Activated CD8-positive, alpha-beta memory T cell treated with anti-CD3 and anti-CD28 coated beads, Interleukin-2, amount 10 ng/mL, durations not matched to agents 7 days and 5 days (primary cell): ENCODE measurements at regions not wholly inside any gene's neighbourhood (a gene's known extent, or its start where the extent isn't known, plus 50 kb on each side); places are given as distances from the start of the nearest gene placed in this dataset.

ENCODE experiments used
- ATAC-seq: fragments of 150-1000 bp; cut with Tn5 transposase; one replicate; pipeline ENCODE4 v1.10.0; 2021; ENCODE audit warnings: moderate library complexity
- CTCF ChIA-PET: fragments of 350-600 bp; sonication (Branson Sonifier 250); formaldehyde crosslinking; loops from one replicate; lab custom pipeline; 2021; ENCODE audit warnings: antibody characterized with exemption; lab: Charles Lee
- DNase-seq: peaks from one replicate; pipeline ENCODE4 v3.0.0-alpha.2; 2020
- H3K27ac Mint-ChIP-seq: one replicate; pipeline ENCODE4 v1.8.0; 2021; ENCODE audit warnings: mild to moderate bottlenecking, mixed read lengths
- H3K27me3 Mint-ChIP-seq: one replicate; pipeline ENCODE4 v1.8.0; 2021; ENCODE audit warnings: mixed read lengths
- H3K36me3 Mint-ChIP-seq: one replicate; pipeline ENCODE4 v1.8.0; 2021; ENCODE audit warnings: mild to moderate bottlenecking, mixed read lengths
- H3K4me1 Mint-ChIP-seq: one replicate; pipeline ENCODE4 v1.8.0; 2021; ENCODE audit warnings: mixed read lengths
- H3K4me3 Mint-ChIP-seq: one replicate; pipeline ENCODE4 v1.8.0; 2021; ENCODE audit warnings: mild to moderate bottlenecking, moderate library complexity, mixed read lengths
- H3K9me3 Mint-ChIP-seq: one replicate; pipeline ENCODE4 v1.8.0; 2022; ENCODE audit warnings: low read depth, mixed read lengths

DNA sequence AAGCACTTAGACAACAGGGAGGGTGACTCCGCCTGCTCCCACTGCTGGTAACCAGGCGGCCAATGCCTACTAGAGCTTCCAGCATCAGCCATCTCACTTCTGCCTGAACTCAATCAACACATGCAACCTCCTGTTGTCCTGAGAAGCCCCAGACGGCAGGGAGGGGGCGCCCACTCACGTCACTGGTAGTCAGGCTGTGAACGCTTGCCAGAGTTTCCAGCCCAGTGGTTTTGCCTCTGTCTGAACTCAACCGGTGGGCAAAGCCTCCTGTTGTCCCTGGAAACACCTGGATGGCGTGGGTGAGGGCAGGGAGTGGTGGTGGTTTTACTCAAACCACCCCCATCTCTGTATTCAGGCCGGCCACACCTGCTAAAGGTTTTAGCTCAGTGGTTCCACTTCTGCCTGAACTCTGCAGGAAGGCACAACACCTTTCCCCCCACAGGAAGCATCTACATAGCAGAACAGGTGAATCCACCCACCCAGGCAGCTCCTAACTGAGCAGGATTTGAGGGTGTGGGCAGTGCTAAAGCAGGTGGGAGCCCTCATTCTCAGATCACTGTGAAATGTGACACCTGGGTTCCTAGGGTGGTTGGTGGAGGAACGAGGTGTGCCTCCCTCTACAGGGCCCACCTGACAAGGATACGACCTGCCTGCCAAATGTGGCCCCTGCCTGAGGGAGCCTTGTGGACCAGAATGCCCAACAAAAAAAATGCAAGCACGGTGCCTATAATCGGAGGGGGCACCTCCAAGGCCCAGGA lies 563.0 kb upstream of the SEMA3D start:
- Mint-ChIP-seq H3K36me3 (no peaks in the 10 kb centered on the region), H3K27me3 (no peaks in the 10 kb centered on the region), H3K4me1 (no peaks in the 10 kb centered on the region), H3K4me3 (no peak overlapping the region), H3K9me3 (peaks cover 3% of the 10 kb centered on the region), H3K27ac (no peak overlapping the region)
- ATAC-seq, result no peak
- CTCF ChIA-PET, result no interaction called here
- DNase-seq, result no peak

DNA sequence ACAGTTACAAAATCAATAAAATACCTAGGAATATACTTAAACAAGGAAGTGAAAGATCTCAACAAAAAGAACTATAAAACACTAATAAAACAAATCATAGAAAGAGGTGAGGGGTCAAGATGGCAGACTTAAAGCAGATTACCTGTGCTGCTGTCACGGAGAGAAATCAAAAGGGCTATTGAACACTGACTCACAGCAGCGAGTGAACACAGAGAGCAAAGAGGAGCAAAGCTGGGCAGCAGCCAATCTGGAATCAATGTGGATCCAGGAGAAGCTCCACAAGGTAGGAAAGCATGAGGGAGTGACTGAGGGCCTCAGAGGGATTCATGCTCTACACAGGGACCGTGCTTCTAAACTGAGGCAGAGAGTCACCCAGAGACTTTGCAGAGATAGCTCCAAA lies 562.0 kb upstream of the SEMA3D start:
- Mint-ChIP-seq H3K36me3 (no peaks in the 10 kb centered on the region), H3K4me3 (no peak overlapping the region), H3K27me3 (no peaks in the 10 kb centered on the region), H3K9me3 (peaks cover 3% of the 10 kb centered on the region), H3K27ac (no peak overlapping the region), H3K4me1 (no peaks in the 10 kb centered on the region)
- CTCF ChIA-PET, result no interaction called here
- ATAC-seq (no peak), DNase-seq (no peak)

DNA sequence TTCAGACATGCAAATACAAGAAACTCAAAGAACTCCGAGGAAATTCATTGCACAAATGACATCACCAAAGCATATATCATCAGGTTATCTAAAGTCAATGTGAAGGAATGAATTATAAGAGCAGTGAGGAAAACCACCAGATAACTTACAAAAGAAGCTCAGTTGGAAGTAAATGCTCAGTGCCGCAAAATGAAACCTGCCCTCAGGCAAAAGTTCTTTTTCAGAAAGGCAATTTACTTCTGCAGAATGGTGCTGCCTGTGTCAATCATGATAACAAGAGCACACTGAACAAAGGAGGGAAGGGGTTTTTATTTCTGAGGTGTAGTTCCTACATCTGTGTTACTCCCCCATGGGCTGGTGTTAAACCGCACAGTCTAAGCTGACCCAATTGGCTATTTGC lies 550.6 kb upstream of the SEMA3D start:
- Mint-ChIP-seq H3K4me1 (no peaks in the 10 kb centered on the region), H3K9me3 (peaks cover 11% of the 10 kb centered on the region), H3K27ac (no peak overlapping the region), H3K36me3 (no peaks in the 10 kb centered on the region), H3K4me3 (no peak overlapping the region), H3K27me3 (no peaks in the 10 kb centered on the region)
- no peak for ATAC-seq
- DNase-seq, result no peak
- CTCF ChIA-PET, result no interaction called here

DNA sequence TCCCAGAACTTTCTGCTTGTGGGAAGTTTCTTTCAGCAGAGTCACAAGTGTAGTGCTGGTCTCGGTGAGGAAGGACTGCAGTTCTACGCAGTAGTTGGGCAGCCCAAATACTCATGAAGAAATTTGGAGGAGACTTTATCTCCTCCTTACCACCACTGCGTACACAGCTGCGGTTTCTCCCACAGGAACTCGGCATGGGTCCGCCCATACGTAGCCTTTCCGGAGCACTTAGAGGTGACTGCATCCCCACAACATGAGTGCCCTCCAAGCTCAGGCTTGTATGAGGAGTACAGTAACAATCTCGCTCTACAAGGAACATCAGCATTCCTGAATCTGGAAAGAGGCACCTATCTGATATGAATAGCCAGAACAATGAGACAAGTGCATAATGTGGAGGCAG lies 549.2 kb upstream of the SEMA3D start:
- no peak for ATAC-seq
- Mint-ChIP-seq H3K9me3 (peaks cover 16% of the 10 kb centered on the region), H3K4me1 (no peaks in the 10 kb centered on the region), H3K36me3 (no peaks in the 10 kb centered on the region), H3K4me3 (no peak overlapping the region), H3K27me3 (no peaks in the 10 kb centered on the region), H3K27ac (no peak overlapping the region)
- DNase-seq, result no peak
- CTCF ChIA-PET, result no interaction called here

DNA sequence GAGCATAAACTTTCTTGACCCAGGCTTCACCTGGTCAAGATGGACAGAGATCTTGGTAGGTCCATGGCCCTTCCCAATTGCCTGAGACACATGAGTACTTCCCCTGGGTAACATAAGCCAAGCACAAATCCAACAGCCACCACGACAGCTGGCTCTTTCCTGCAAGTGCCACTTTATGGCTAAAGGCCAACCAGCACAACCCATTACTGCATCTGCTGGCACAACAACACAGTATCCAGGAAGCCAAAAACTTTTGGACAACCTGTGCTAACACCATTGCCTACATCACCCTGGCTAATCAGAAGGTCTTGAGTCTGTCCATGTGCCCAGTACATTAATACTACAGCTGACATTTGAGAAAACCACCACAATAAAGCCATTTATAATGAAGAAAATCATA lies 548.0 kb upstream of the SEMA3D start:
- CTCF ChIA-PET, result no interaction called here
- H3K36me3 Mint-ChIP-seq, result no peaks in the 10 kb centered on the region
- no peaks in the 10 kb centered on the region for H3K27me3 Mint-ChIP-seq
- H3K27ac Mint-ChIP-seq, result no peak overlapping the region
- ATAC-seq (no peak), DNase-seq (no peak)
- H3K4me1 Mint-ChIP-seq, result no peaks in the 10 kb centered on the region
- peaks cover 16% of the 10 kb centered on the region for H3K9me3 Mint-ChIP-seq
- H3K4me3 Mint-ChIP-seq, result no peak overlapping the region

DNA sequence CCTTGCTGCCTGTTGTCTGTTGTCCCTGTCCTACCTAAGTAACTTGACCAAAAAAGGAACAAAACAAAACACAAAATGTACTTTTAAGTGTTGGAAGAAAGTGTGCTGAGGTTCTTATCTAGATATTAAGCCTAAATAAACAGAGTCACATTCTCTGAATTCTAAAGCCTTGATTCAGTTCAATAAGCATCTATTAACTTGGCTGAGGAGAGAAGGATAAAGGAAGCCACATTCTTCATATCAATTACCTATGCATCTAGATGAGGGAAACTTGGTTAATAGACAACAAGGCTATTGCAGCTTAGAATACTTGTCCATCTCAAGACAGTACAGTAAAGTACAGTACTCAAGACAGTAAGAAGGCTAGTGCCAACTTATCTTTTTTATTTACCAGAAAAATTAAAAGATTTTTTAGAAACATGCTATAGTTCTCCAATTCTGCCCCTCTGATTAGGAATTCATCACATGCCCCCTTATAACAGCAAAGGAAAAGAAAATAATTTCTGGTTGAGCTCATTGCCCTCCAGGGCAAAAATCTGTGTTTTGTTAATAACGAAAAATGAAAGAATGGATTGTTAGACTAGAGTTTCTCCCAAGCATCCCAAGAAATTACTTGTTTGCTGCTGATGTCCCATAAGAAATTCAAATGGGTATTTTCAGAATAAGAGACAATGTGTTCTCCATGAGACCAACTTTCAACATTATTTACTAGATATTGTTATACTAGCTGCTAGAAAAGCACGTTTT lies 546.5 kb upstream of the SEMA3D start:
- no peaks in the 10 kb centered on the region for H3K4me1 Mint-ChIP-seq
- H3K36me3 Mint-ChIP-seq, result no peaks in the 10 kb centered on the region
- H3K9me3 Mint-ChIP-seq, result peaks cover 12% of the 10 kb centered on the region
- no peaks in the 10 kb centered on the region for H3K27me3 Mint-ChIP-seq
- H3K27ac Mint-ChIP-seq, result no peak overlapping the region
- no peak for DNase-seq
- no peak for ATAC-seq
- H3K4me3 Mint-ChIP-seq, result no peak overlapping the region
- CTCF ChIA-PET, result no interaction called here

DNA sequence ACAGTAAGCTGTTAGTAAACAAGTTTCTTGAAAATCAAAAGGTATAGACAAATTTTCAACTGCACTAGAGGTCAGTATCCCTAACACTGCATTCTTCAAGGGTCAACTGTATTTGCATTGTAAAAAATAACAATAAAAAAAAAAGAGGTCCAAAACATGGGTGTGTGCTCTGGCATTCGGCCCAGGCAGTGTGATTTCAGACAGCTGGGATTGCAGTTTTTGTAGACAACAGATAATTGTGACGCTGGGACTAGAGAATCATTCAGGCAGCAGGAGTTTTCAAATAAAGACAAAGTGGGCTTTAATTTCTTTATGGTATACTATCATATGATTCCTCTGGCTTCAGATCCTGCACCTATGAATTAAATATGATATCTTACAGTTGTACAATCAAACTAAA lies 543.2 kb upstream of the SEMA3D start:
- Mint-ChIP-seq H3K36me3 (no peaks in the 10 kb centered on the region), H3K9me3 (peaks cover 5% of the 10 kb centered on the region), H3K4me3 (no peak overlapping the region), H3K27me3 (no peaks in the 10 kb centered on the region), H3K4me1 (no peaks in the 10 kb centered on the region), H3K27ac (no peak overlapping the region)
- CTCF ChIA-PET, result no interaction called here
- no peak for ATAC-seq
- DNase-seq, result no peak

DNA sequence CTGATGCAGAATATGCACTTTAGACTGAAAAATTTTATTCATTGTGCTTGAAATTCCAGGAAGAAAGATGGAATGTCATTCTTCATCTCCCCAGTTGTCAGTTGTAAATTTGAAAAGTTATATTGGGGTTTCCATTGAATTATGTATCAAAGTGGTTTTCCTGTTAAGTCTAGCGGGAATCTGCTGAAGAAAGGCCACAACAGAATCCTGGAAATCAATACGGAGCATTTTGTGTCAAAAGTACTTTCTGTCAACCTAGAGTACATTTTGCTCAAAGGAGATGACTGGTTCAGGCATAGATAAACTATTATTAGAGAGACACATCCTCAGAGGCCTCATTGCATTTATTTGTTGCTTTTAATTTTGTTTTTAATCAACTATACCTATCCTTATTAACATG lies 538.2 kb upstream of the SEMA3D start:
- no peak overlapping the region for H3K4me3 Mint-ChIP-seq
- H3K36me3 Mint-ChIP-seq, result no peaks in the 10 kb centered on the region
- CTCF ChIA-PET, result no interaction called here
- no peaks in the 10 kb centered on the region for H3K4me1 Mint-ChIP-seq
- no peaks in the 10 kb centered on the region for H3K27me3 Mint-ChIP-seq
- H3K9me3 Mint-ChIP-seq, result no peaks in the 10 kb centered on the region
- no peak for ATAC-seq
- DNase-seq, result no peak
- H3K27ac Mint-ChIP-seq, result no peak overlapping the region

DNA sequence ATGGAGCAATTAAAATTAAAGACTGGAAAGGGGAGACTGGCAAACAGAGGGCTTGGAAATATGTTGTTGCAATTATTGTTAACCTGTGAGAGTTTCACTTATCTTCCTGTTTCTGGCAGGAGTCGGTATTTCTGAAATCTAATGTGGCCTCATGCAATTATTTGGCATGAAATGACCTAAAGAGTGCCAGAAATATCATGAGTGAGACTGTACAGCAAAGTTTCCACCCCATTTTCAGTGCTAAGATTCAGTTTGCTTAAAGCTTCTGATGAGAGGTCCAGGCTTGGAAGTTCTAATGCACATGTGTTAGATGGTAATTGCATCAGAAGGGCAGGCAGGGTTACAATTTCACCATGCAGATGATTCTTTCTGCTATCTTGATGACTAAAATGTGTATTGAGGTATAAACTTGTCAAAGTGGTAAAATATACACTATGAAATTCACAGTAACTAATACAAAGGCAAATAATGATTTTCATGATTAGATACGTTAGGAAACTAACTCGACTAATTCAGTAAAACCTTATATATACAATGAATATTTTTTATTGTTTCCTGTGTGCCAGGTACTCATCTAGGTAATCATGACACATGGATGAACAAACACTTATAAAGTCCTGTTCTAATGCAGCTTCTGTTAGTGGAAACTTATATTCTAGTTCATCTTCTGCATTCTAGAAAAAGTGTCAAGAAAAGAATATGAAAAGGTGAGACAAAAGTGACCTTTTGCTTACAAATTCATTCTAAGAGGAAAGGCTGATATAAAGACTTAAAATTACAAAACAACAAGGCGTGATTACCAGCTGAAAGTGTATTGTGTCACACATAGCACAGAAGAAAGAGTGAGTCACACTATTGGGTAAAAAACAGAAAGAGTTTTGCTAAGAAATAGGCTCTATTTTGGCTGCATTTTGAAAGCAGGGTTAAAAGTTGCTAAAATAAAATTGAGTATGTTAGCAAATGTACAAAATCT lies 533.4 kb upstream of the SEMA3D start:
- no peak overlapping the region for H3K4me3 Mint-ChIP-seq
- ATAC-seq (no peak), DNase-seq (no peak)
- CTCF ChIA-PET, result no interaction called here
- no peaks in the 10 kb centered on the region for H3K36me3 Mint-ChIP-seq
- H3K9me3 Mint-ChIP-seq, result peaks cover 2% of the 10 kb centered on the region
- H3K4me1 Mint-ChIP-seq, result no peaks in the 10 kb centered on the region
- no peaks in the 10 kb centered on the region for H3K27me3 Mint-ChIP-seq
- no peak overlapping the region for H3K27ac Mint-ChIP-seq

DNA sequence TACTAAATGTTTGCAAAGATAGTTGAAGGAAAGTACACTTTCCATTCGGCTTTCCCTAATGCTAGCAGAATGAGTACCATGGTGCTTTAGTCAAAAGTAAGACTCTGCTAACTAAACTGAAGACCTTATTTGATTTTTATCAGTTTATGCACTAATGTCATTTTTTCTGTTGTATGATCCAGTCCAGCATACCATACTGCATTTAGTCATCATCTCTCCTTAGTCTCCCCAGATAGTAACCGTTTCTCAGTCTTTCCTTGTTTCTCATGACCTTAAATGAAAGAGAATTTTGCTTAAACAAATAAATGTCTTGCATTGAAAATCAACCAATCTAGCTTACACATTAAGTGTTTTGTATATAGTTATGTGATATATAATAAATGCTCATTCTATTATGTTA lies 529.5 kb upstream of the SEMA3D start:
- Mint-ChIP-seq H3K4me3 (no peak overlapping the region), H3K27me3 (no peaks in the 10 kb centered on the region), H3K9me3 (peaks cover 2% of the 10 kb centered on the region), H3K4me1 (no peaks in the 10 kb centered on the region), H3K27ac (no peak overlapping the region), H3K36me3 (no peaks in the 10 kb centered on the region)
- DNase-seq (no peak), ATAC-seq (no peak)
- CTCF ChIA-PET, result no interaction called here

DNA sequence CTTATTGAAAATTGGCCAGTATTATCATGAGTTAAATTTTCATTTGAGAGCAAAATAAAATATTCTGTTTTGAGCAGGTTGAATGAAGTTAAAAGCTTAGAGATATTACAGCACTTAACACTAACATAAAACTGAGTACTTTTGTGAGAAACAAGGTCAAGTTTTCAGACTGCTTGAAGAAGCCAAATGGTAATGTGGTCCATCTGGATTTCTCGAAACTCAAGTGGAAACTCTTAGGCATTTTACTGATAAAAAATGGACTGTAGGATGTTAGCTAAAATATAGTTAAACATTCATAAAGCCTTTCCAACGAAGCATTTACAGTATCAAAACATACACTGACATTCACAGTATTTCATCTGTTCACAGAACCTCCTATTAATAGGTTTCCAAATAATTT lies 528.1 kb upstream of the SEMA3D start:
- no peak for DNase-seq
- no peak overlapping the region for H3K27ac Mint-ChIP-seq
- H3K36me3 Mint-ChIP-seq, result no peaks in the 10 kb centered on the region
- no peak for ATAC-seq
- peaks cover 4% of the 10 kb centered on the region for H3K9me3 Mint-ChIP-seq
- H3K4me1 Mint-ChIP-seq, result no peaks in the 10 kb centered on the region
- no peaks in the 10 kb centered on the region for H3K27me3 Mint-ChIP-seq
- CTCF ChIA-PET, result no interaction called here
- H3K4me3 Mint-ChIP-seq, result no peak overlapping the region

DNA sequence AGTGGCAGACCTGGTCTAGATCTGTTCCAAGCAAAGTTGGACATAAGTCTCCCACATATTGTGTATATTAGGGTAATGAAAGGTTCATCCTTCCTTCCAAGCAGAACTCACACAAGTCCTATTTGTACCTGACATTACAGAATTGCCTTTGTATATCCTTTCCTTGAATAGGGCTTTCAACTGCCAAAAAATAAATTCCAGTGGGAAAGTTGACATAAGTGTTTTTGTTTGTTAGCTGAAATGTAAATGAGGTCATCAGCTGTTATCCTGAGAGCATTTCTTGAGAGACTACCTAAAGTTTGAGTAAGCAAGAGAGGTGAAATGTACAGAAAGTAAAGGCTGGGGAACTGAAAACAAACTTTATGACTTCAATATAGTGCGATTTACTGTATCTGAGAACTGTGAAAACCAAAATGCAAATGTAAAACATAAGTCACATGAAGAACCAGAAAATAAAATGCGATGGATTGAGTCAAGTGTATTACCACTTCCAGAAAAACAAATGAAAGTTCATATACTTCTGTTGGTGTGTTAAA lies 527.3 kb upstream of the SEMA3D start:
- no peak for ATAC-seq
- Mint-ChIP-seq H3K4me3 (no peak overlapping the region), H3K4me1 (no peaks in the 10 kb centered on the region), H3K9me3 (peaks cover 4% of the 10 kb centered on the region), H3K36me3 (no peaks in the 10 kb centered on the region), H3K27me3 (no peaks in the 10 kb centered on the region), H3K27ac (no peak overlapping the region)
- CTCF ChIA-PET, result no interaction called here
- no peak for DNase-seq

DNA sequence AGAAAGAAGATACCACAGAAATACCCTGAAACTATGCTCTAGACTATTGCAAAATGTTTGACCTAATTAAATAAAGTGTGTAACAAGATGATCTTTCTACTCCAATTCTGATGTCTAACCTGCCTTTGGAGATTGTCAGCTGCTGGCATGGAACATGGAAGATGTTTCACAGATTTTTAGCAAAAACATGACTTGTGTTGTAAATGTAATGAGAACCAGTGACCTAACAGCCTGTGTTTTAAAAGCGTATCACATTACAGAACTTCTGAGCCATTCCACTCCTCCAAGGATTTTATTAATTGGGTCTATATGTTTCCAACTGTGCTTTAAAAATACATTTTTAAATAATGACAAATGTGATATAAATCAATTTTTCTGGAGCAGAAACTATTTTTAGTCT lies 526.3 kb upstream of the SEMA3D start:
- Mint-ChIP-seq H3K4me3 (no peak overlapping the region), H3K9me3 (peaks cover 2% of the 10 kb centered on the region), H3K27ac (no peak overlapping the region), H3K4me1 (no peaks in the 10 kb centered on the region), H3K27me3 (no peaks in the 10 kb centered on the region), H3K36me3 (no peaks in the 10 kb centered on the region)
- ATAC-seq, result no peak
- no peak for DNase-seq
- CTCF ChIA-PET, result no interaction called here
